Activated CD8-positive, alpha-beta T cell treated with anti-CD3 and anti-CD28 coated beads for 36 hours (primary cell): ENCODE measurements at regions not wholly inside any gene's neighbourhood (a gene's known extent, or its start where the extent isn't known, plus 50 kb on each side); places are given as distances from the start of the nearest gene placed in this dataset.

Experiments
- ATAC-seq: fragments of 200-7000 bp; cut with Tn5 transposase; one replicate; pipeline ENCODE4 v1.10.0; 2021; ENCODE audit warnings: mild to moderate bottlenecking, moderate library complexity
- CTCF ChIA-PET: fragments of 350-600 bp; sonication (Branson Sonifier 250); formaldehyde crosslinking; loops from one replicate; lab custom pipeline; 2021; ENCODE audit warnings: antibody characterized with exemption; lab: Charles Lee
- POLR2A ChIA-PET: fragments of 350-600 bp; sonication (Branson Sonifier 250); formaldehyde crosslinking; loops from one replicate; lab custom pipeline; 2021; ENCODE audit warnings: antibody characterized with exemption; lab: Charles Lee
- DNase-seq: peaks from one replicate; pipeline ENCODE4 v3.0.0-alpha.2; 2020
- H3K27ac Mint-ChIP-seq: one replicate; pipeline ENCODE4 v1.8.0; 2021; ENCODE audit warnings: mild to moderate bottlenecking, mixed read lengths
- H3K27me3 Mint-ChIP-seq: one replicate; pipeline ENCODE4 v1.8.0; 2021; ENCODE audit warnings: mixed read lengths
- H3K36me3 Mint-ChIP-seq: one replicate; pipeline ENCODE4 v1.8.0; 2021; ENCODE audit warnings: low read depth, mixed read lengths
- H3K4me1 Mint-ChIP-seq: one replicate; pipeline ENCODE4 v1.8.0; 2021; ENCODE audit warnings: low read depth, mixed read lengths
- H3K4me3 Mint-ChIP-seq: one replicate; pipeline ENCODE4 v1.8.0; 2021; ENCODE audit warnings: mild to moderate bottlenecking, moderate library complexity, mixed read lengths
- H3K9me3 Mint-ChIP-seq: one replicate; pipeline ENCODE4 v1.8.0; 2021; ENCODE audit warnings: mixed read lengths
- CTCF ChIP-seq: fragments of 200-600 bp; IDR thresholded peaks from one replicate; pipeline ENCODE4 v1.8.0; 2022; ENCODE audit warnings: antibody characterized with exemption, mild to moderate bottlenecking
- intact Hi-C: fragments of 100-400 bp; cut with micrococcal nuclease; formaldehyde crosslinking; loops from one replicate; pipeline ENCODE4 v1.10.0; 2022

DNA sequence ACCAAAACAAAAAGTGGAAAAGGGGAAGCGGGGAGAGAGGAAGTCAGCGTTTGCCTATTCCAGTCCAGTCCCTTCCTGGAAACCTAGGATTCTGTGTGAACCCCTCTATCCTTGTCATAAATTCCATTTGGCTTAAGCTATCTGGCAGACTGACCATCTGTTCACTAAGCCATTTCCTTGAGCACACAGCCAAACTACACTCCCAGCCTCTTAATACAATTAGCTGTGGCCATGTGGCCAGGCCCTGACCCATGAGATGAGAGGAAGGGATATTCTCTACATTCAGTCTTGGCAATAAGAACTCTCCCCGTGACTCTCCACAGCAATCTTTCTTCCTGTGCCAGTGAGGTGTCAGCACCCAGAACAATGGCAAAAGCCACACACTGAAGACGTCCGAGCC lies 424.8 kb downstream of the TLE1 start:
- Mint-ChIP-seq H3K9me3 (peaks cover 17% of the 10 kb centered on the region), H3K36me3 (no peaks in the 10 kb centered on the region), H3K4me1 (no peaks in the 10 kb centered on the region), H3K4me3 (no peak overlapping the region), H3K27ac (no peak overlapping the region), H3K27me3 (no peaks in the 10 kb centered on the region)
- ChIA-PET POLR2A (no interaction called here), CTCF (no interaction called here)
- TF ChIP-seq CTCF = no peak
- intact Hi-C loops = no loop called here
- no peak for DNase-seq
- no peak for ATAC-seq

DNA sequence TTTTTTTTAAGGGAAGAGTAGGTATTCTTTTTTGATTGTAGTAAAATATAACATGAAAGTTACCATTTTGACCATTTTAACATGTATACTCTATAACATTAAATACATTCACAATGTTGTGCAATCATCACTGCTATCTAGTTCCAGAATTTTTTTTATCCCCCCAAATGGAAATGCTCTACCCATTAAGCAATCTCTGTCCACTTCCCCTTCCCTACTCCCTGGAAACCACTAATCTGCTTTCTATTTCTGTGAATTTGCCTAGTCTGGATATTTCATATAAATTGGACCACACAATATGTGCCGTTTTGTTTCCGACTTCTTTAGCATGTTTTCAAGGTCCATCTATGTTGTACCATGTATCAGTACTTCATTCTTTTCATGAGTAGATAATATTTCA lies 429.5 kb downstream of the TLE1 start:
- ChIA-PET CTCF (no interaction called here), POLR2A (no interaction called here)
- H3K27me3 Mint-ChIP-seq = no peaks in the 10 kb centered on the region
- DNase-seq (no peak), ATAC-seq (no peak)
- intact Hi-C loops = no loop called here
- TF ChIP-seq CTCF = no peak
- H3K36me3 Mint-ChIP-seq = no peaks in the 10 kb centered on the region
- no peak overlapping the region for H3K4me3 Mint-ChIP-seq
- H3K4me1 Mint-ChIP-seq = no peaks in the 10 kb centered on the region
- peaks cover 11% of the 10 kb centered on the region for H3K9me3 Mint-ChIP-seq
- no peak overlapping the region for H3K27ac Mint-ChIP-seq

- no peak overlapping the region for H3K27ac Mint-ChIP-seq
- H3K4me1 Mint-ChIP-seq = no peaks in the 10 kb centered on the region
- ChIA-PET CTCF (no interaction called here), POLR2A (no interaction called here)
- TF ChIP-seq CTCF = no peak
- no peak for ATAC-seq
- no peaks in the 10 kb centered on the region for H3K36me3 Mint-ChIP-seq
- no peak for DNase-seq
- H3K27me3 Mint-ChIP-seq = no peaks in the 10 kb centered on the region
- intact Hi-C loops = no loop called here
- peaks cover 5% of the 10 kb centered on the region for H3K9me3 Mint-ChIP-seq
- no peak overlapping the region for H3K4me3 Mint-ChIP-seq
These were observed 433.0 kb downstream of the TLE1 start for GRCh38 chr9:81256368-81256767.

- H3K36me3 Mint-ChIP-seq = no peaks in the 10 kb centered on the region
- H3K27ac Mint-ChIP-seq = no peak overlapping the region
- ChIA-PET CTCF (no interaction called here), POLR2A (no interaction called here)
- H3K4me3 Mint-ChIP-seq = no peak overlapping the region
- no peaks in the 10 kb centered on the region for H3K27me3 Mint-ChIP-seq
- ATAC-seq = no peak
- H3K9me3 Mint-ChIP-seq = peaks cover 1% of the 10 kb centered on the region
- DNase-seq = no peak
- no peak for TF ChIP-seq CTCF
- no peaks in the 10 kb centered on the region for H3K4me1 Mint-ChIP-seq
- intact Hi-C loops = no loop called here
These were observed 438.7 kb downstream of the TLE1 start for GRCh38 chr9:81250606-81251005.

DNA sequence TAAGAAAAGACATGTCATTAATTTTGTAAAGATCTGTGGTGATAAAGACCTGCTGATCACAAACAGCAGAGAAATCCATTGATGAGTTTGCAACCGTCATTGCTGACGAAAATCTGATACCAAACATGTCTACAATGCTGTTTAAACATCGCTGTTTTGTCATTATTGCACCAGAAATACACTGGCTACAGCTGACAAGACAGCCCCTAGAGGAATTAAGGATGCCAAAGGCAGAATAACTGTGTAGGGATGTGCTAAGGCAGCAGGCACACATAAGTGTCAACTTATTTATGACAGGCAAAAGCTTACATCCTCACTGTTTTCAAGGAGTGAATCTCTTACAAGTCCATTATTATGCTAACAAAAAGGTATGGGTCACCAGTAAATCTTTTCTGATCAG lies 439.3 kb downstream of the TLE1 start:
- peaks cover 1% of the 10 kb centered on the region for H3K9me3 Mint-ChIP-seq
- intact Hi-C loops = no loop called here
- no peak overlapping the region for H3K27ac Mint-ChIP-seq
- H3K4me1 Mint-ChIP-seq = no peaks in the 10 kb centered on the region
- ChIA-PET POLR2A (no interaction called here), CTCF (no interaction called here)
- no peak for TF ChIP-seq CTCF
- H3K27me3 Mint-ChIP-seq = no peaks in the 10 kb centered on the region
- H3K36me3 Mint-ChIP-seq = no peaks in the 10 kb centered on the region
- no peak for DNase-seq
- no peak for ATAC-seq
- no peak overlapping the region for H3K4me3 Mint-ChIP-seq
